T47D (cell line): ENCODE measurements at regions not wholly inside any gene's neighbourhood (a gene's known extent, or its start where the extent isn't known, plus 50 kb on each side); places are given as distances from the start of the nearest gene placed in this dataset.
A peak's percentile ranks its signal among the peaks of the same experiment; 100 is the strongest.

Experiments used
- DNase-seq, 2 experiments: peaks; one replicate each; pipeline versions ENCODE4 v3.0.0 to v3.0.0-alpha.2; 2011 to 2012; ENCODE audit warnings: low read depth in 1 of 2, low spot score in 1 of 2
- JUND ChIP-seq: IDR thresholded peaks from 2 replicates; pipeline ENCODE4 v1.6.1; 2012; ENCODE audit warnings: low read depth
- in situ Hi-C: cut with HindIII; loops from 2 replicates; pipeline ENCODE4 v1.10.0; 2016; ENCODE audit warnings: low sequenced_read_pairs, low pct_unique_long_range_greater_than_20kb

- no peak for DNase-seq
- no peak for TF ChIP-seq JUND
- in situ Hi-C loops: no loop called here
These were observed 96.0 kb upstream of the WSCD2 start for GRCh38 chr12:108033090-108033489.

DNA sequence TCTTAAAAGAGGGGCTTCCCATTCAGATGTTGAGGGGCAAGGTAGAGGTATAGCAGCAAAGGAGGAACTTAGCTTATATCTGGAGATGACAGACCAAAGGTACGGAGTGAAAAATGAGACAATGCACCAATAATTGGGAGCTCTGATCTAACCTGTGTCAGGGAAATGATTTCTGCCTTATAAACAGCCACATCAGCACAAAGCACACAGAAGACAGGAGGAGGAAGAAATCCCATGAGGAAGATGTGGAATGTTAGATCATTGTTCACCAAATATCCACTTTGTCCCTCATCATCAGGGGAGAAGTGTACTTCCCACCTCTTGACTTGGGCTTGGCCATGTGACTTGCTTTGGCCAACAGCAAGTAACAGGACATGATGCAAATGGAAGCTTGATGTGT lies 93.7 kb upstream of the WSCD2 start:
- in situ Hi-C loops: no loop called here
- no peak for TF ChIP-seq JUND
- DNase-seq: no peak

DNA sequence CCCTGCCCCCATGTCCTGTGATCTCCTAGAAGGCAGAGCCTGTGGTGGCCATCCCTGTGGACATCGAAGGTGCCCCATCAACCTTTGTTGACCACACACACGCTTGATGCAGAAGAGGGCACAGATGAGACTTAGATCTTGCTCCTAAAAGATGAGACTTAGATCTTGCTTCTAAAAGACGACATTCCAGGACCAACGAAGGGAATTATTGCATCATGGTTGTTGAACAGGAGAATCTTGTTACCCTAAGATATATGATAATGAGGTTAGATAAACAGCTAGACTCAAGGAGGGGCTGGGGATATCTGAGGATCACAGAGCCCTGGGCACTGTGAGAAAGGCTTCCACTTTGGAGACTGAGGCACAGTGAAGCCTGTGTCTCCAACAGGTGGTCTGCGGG lies 91.1 kb upstream of the WSCD2 start:
- TF ChIP-seq JUND: no peak
- in situ Hi-C loops: no loop called here
- DNase-seq: no peak

DNA sequence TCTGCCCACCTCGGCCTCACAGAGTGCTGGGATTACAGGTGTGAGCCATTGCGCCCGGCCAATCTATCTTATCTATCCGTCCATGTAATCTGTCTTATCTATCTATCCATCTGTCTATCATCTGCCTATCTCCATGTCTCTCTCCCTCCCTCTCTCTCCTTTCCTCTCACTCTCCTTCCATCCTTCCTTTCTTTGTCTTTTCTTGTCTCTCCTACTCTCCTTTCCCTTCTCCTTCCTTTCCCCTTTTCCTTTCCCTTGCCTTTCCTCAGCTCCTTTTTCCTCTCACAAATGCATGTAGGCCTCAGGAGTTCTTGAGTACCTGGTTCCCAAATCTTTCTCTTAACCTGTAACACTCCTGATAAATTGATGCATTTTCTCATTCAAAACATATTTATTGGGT lies 89.3 kb upstream of the WSCD2 start:
- in situ Hi-C loops: no loop called here
- TF ChIP-seq JUND: no peak
- DNase-seq: no peak

GRCh38 chr12:108040947-108041346 lies 88.1 kb upstream of the WSCD2 start:
- no peak for DNase-seq
- TF ChIP-seq JUND: no peak
- in situ Hi-C loops: no loop called here

DNA sequence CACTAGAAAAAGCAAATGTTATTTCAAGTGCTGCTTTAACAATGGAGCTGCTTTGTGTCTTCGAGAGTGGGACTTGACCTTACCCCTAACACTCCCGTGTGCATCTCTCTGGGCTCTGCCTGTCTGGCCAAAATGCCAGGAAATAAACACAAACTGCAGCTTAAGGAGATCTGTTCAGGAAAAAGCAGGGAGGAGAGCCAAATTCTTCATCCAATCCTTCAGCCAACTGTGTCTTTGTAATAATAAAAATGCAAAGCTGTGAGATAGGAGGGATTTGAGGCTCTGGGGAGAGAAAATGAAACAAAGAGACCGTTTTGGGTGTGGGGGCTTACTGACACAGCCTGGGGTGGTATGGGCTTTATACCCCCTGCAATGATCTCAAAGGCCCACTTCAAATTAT lies 85.8 kb upstream of the WSCD2 start:
- no peak for DNase-seq
- in situ Hi-C loops: no loop called here

DNA sequence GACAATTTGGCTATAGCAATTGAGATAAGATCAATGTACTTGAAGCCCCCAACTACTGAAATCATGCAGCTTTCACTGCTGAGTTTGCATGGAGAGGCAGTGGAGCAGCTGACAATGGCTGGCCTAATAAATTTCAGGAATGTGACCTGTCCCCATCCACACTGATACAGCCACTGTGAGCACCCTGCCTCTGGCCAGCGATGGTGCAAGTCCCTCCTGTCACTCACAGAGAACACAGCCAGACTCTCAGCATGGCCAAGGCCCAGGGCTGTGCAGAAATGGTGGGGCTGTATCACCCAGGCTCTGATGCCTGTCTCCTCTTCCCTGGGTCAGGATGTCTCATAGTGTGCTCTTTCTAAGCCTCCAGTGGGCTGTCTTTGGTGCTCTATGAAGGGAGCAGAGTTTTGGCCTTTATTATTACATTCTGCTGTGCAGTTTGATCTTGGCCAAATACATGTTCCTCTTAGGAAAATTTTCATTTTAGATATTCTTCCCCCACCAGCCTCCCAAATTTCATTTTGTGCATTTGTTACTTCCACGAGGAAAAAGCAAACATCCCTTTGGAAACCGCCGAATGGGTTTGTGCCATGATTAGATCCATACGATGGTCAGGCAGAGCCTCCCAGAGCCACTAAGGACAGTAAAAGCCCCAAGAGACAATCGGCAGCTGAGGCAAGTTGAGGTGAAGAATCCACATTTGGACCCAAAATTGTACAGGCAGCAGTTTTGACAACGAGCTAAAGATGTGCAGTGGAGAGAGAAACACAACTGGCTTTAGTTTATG lies 85.1 kb upstream of the WSCD2 start:
- TF ChIP-seq JUND: no peak
- no peak for DNase-seq
- in situ Hi-C loops: no loop called here

More for the DNA sequence above, 85.8 kb upstream of the WSCD2 start:
- TF ChIP-seq JUND: no peak

- peak in 1 of 2 experiments; percentile 7 for DNase-seq
- in situ Hi-C loops: no loop called here
- TF ChIP-seq JUND: no peak
These were observed 83.0 kb upstream of the WSCD2 start for GRCh38 chr12:108046135-108046534.

GRCh38 chr12:108046650-108047049 lies 82.4 kb upstream of the WSCD2 start:
- in situ Hi-C loops: no loop called here
- no peak for DNase-seq
- TF ChIP-seq JUND: no peak

GRCh38 chr12:108047071-108047550 lies 82.0 kb upstream of the WSCD2 start:
- TF ChIP-seq JUND: no peak
- DNase-seq: no peak
- in situ Hi-C loops: no loop called here

DNA sequence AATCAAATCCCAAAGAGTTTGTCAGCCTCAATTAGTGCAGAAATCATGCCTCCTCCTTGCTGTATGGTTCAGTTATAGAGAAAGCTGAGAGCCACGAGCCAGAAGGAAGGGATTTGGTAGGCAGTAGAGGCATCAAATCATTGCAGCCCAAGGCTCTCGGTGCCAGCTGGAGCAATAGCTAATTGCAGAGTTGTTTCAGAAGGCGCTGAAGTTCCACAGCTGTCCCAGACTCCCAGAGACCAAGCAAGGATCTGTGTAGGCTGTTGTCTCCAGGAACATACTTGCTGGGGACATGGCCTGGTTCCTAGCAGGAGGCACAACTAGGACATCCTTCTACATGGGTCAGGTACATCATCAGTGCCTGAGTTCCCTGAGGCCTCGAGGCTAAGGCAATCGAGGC lies 80.4 kb upstream of the WSCD2 start:
- in situ Hi-C loops: no loop called here
- TF ChIP-seq JUND: no peak
- DNase-seq: no peak

DNA sequence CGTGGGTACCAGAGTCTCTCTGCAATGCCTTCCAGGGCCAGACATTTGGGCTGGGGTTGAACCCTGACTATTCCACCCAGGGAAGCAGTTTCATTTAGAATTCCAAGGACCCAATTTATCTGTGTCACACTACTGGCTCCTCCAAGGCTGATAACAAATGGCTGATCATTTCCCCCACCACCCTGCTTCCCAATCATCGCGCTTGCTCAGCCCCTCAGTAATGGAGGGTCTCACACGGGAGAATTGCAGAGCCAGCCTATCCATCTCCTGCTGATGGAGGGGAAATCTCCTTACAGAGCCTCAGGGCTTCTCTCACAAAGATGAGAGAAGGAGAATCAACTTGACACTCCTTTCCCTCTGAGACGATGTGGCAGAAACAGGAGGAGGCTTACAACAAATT lies 78.4 kb upstream of the WSCD2 start:
- in situ Hi-C loops: no loop called here
- no peak for TF ChIP-seq JUND
- DNase-seq: no peak

DNA sequence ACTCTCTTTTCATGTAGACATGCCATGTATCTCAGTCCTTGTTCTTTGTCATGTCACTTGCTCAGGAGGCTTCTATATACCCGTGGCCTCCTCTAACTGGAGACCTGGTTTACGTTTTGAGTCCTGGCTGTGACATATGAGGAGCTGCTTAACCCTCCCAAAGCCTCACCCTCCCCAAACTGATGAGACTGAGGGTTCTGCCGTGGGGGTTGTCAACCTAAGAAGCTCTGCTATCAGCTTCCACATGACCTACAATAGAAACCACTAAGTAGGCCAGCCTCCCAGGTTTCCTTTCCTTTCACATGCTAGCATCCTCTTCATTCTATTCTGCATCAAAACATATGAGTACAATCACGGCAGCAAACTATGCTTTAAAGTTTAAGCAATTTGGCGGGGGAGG lies 76.8 kb upstream of the WSCD2 start:
- TF ChIP-seq JUND: no peak
- no peak for DNase-seq
- in situ Hi-C loops: no loop called here

DNA sequence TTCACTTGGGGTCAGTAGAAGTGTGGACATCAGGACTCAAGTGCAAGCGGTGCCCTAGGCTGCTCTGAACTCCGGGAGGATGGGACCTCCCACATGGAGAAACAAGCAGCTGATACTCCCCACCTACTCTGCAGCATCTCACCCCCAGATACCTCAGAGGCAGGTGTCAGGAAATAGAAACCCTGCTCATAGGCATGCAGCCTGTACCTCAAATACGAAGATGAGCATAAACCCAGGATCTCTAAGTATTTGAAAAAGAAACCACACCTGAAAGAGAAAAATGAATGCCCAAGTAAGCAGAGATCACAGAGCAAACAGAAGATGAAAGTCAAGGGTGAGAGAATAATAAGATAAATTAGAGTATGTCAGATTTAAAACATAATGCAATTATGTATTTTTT lies 75.6 kb upstream of the WSCD2 start:
- TF ChIP-seq JUND: no peak
- in situ Hi-C loops: no loop called here
- no peak for DNase-seq
